Colonic mucosa (tissue), 4 donors: ENCODE measurements at regions not wholly inside any gene's neighbourhood (a gene's known extent, or its start where the extent isn't known, plus 50 kb on each side); places are given as distances from the start of the nearest gene placed in this dataset.

Experiments
- DNase-seq: peaks from one replicate; pipeline ENCODE4 v3.0.0-alpha.2; 2020
- H3K27ac ChIP-seq: fragments of 200-600 bp; one replicate; pipeline ENCODE4 v1.8.0; 2021
- H3K27me3 ChIP-seq: fragments of 200-600 bp; one replicate; pipeline ENCODE4 v1.8.0; 2021
- H3K36me3 ChIP-seq: fragments of 200-600 bp; one replicate; pipeline ENCODE4 v1.8.0; 2021
- H3K4me1 ChIP-seq: fragments of 200-600 bp; one replicate; pipeline ENCODE4 v1.8.0; 2021; ENCODE audit warnings: mild to moderate bottlenecking
- H3K4me3 ChIP-seq: fragments of 200-600 bp; one replicate; pipeline ENCODE4 v1.8.0; 2021
- H3K9ac ChIP-seq, 2 donors: one replicate each; pipeline ENCODE4 v1.7.0; 2013; ENCODE audit warnings: control low read depth in 2 of 2, low read depth in 2 of 2, low read length in 2 of 2
- H3K9me3 ChIP-seq: fragments of 200-600 bp; one replicate; pipeline ENCODE4 v1.8.0; 2021
- intact Hi-C: fragments of 100-400 bp; cut with DNase I; formaldehyde crosslinking; loops from one replicate; pipeline ENCODE4 v1.14.1; 2022
- TF ChIP-seq, protein P1 (sequence below): fragments of 200-600 bp; IDR thresholded peaks from one replicate; pipeline ENCODE4 v1.8.0; 2022; ENCODE audit warnings: antibody characterized with exemption, mild to moderate bottlenecking
- donor health status: healthy.
- donor health status: DM: no; HTN: no; CAD: no.
- donor health status: DM: no; HTN: no; CAD: no.

DNA sequence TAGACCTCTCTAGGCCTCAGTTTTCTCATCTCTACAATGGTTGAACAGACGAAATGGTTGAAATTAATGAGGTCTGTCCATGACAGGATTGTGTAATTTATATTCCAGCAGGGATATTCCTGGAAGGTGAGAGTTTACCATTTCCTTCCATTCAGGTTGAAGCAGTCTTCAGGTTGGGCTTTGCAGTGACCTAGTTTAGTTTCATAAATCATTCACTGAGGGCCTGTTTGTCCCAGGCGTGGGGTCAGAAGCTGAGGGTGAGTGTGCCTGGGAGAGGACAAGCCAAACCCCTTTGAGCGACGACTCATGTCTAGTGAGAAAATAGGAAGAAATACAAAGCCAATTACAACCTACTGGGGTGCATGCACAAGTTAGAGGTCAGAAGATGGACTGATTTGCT lies 57.2 kb upstream of the CACNA2D3 start:
- intact Hi-C loops, result no loop called here
- TF ChIP-seq, protein P1, sequence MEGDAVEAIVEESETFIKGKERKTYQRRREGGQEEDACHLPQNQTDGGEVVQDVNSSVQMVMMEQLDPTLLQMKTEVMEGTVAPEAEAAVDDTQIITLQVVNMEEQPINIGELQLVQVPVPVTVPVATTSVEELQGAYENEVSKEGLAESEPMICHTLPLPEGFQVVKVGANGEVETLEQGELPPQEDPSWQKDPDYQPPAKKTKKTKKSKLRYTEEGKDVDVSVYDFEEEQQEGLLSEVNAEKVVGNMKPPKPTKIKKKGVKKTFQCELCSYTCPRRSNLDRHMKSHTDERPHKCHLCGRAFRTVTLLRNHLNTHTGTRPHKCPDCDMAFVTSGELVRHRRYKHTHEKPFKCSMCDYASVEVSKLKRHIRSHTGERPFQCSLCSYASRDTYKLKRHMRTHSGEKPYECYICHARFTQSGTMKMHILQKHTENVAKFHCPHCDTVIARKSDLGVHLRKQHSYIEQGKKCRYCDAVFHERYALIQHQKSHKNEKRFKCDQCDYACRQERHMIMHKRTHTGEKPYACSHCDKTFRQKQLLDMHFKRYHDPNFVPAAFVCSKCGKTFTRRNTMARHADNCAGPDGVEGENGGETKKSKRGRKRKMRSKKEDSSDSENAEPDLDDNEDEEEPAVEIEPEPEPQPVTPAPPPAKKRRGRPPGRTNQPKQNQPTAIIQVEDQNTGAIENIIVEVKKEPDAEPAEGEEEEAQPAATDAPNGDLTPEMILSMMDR, result no peak
- DNase-seq, result no peak

DNA sequence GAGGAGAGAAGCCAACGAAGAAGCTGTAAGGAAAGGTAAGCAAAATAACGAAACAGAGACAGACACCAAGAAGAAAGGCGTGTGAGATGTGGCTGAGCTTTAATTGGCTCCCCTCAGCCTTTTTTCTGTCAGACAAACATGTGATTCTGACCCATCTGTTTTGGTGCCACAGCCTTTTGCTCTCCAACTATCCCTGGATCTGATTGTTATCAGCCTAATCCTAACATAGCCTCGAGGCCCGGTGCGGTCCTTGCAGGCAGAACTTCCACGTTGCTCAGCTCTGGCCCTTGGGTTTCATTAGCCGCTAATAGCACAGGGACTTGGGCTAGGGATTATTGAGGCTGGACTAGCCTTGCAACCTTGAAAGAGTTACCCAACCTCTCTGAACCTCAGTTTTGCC lies 57.9 kb upstream of the CACNA2D3 start:
- intact Hi-C loops, result no loop called here
- DNase-seq, result no peak
- no peak overlapping the region for H3K27ac ChIP-seq
- TF ChIP-seq, protein P1, result no peak
- H3K9me3 ChIP-seq, result no peaks in the 10 kb centered on the region
- no peaks in the 10 kb centered on the region for H3K36me3 ChIP-seq
- H3K4me3 ChIP-seq, result no peak overlapping the region
- H3K27me3 ChIP-seq, result no peaks in the 10 kb centered on the region
- no peak overlapping the region for H3K9ac ChIP-seq
- no peaks in the 10 kb centered on the region for H3K4me1 ChIP-seq

More for the DNA sequence above, 57.2 kb upstream of the CACNA2D3 start:
- H3K9ac ChIP-seq, result no peak overlapping the region
- no peaks in the 10 kb centered on the region for H3K36me3 ChIP-seq
- no peaks in the 10 kb centered on the region for H3K4me1 ChIP-seq
- no peak overlapping the region for H3K4me3 ChIP-seq
- H3K9me3 ChIP-seq, result no peaks in the 10 kb centered on the region
- H3K27ac ChIP-seq, result no peak overlapping the region
- H3K27me3 ChIP-seq, result no peaks in the 10 kb centered on the region

DNA sequence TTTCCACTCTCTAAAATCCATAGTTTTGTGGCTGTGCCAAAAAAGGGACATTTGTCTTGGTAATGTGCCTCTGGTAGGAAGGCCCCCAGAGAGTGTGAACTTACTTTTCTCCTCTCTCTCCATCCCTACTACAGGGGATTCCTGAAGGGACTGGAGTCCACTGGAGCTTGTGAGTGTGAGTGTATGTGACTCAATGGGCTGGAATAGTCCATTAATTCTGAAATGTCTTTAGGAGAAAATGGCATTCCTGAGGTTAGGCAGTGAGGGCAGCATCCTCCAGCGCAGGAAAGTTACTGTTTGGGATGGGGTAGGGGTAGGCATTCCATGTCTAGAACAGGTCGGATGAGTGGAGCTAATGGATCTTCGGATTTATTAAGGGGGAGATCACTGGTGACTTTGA lies 59.8 kb upstream of the CACNA2D3 start:
- DNase-seq, result no peak
- Histone ChIP-seq H3K36me3 (no peaks in the 10 kb centered on the region), H3K27me3 (no peaks in the 10 kb centered on the region), H3K27ac (no peak overlapping the region), H3K4me3 (no peak overlapping the region), H3K4me1 (no peaks in the 10 kb centered on the region), H3K9me3 (no peaks in the 10 kb centered on the region), H3K9ac (no peak overlapping the region)
- intact Hi-C loops, result no loop called here
- TF ChIP-seq, protein P1, result no peak

DNA sequence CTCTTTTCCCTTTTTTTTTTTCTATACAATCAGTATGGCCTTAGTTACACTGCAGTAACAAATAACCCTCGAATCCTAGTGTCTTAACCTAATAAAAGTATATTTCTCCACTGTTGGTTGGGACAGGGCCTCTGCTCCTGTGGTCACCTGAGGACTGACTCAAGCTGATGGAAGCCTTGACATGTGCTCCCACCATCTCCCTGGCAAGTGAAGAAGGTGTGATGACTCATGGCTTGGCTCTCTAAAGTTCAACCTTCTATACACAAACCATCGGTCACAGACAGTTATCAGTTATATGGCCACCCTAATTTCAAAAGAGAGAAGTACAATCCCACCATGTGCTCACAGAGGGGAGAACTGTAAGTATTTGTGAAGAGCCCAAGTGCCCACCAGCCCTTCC lies 65.8 kb upstream of the CACNA2D3 start:
- intact Hi-C loops, result no loop called here
- no peaks in the 10 kb centered on the region for H3K9me3 ChIP-seq
- no peak for DNase-seq
- no peaks in the 10 kb centered on the region for H3K4me1 ChIP-seq
- H3K27ac ChIP-seq, result no peak overlapping the region
- no peaks in the 10 kb centered on the region for H3K36me3 ChIP-seq
- H3K27me3 ChIP-seq, result no peaks in the 10 kb centered on the region
- TF ChIP-seq, protein P1, result no peak
- H3K4me3 ChIP-seq, result no peak overlapping the region
- H3K9ac ChIP-seq, result no peak overlapping the region

DNA sequence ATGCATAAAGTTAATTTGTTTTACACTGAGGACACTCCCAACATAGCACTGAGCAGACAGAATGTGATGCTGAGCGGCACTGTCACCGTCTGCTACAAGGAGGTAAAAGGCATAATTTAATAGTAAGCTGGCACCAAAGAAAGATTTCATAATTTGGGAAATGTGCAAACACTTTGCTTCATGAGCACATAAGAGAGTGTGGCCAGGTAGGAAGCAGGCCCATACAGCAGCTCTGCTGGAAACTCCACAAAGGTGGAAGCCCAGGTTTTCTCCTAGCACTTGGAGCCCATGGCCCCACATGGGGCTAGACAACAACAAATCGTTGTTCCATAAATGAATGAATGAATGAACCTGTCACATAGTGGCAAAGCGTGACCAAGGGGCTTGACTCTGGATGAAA lies 68.5 kb upstream of the CACNA2D3 start:
- TF ChIP-seq, protein P1, result no peak
- H3K4me1 ChIP-seq, result no peaks in the 10 kb centered on the region
- no peaks in the 10 kb centered on the region for H3K9me3 ChIP-seq
- H3K9ac ChIP-seq, result no peak overlapping the region
- intact Hi-C loops, result no loop called here
- no peaks in the 10 kb centered on the region for H3K27me3 ChIP-seq
- no peak for DNase-seq
- H3K4me3 ChIP-seq, result no peak overlapping the region
- no peaks in the 10 kb centered on the region for H3K36me3 ChIP-seq
- H3K27ac ChIP-seq, result no peak overlapping the region

DNA sequence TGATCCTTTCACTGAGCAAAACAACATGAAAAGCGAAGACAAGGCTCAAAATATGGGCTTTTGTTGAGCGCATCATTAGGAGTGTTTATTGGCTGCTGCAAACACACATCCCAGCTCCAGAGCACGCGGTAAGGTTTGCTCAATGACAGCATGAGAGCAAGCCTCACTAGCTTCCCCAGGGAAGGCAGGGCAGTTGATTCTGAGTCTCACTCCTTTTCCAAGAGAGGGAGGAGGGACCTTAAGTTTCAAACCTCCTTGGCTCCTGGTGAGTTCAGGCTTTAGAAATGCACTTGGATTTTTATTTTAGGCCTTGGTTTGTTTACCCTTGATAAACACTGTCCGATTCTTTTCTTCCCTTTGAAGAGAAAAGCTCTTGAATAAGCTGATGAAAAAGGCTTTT lies 69.1 kb upstream of the CACNA2D3 start:
- Histone ChIP-seq H3K9me3 (no peaks in the 10 kb centered on the region), H3K27me3 (no peaks in the 10 kb centered on the region), H3K27ac (no peak overlapping the region), H3K9ac (no peak overlapping the region), H3K4me1 (no peaks in the 10 kb centered on the region), H3K36me3 (no peaks in the 10 kb centered on the region), H3K4me3 (no peak overlapping the region)
- TF ChIP-seq, protein P1, result no peak
- DNase-seq, result no peak
- intact Hi-C loops, result no loop called here
